Endothelial cell (in vitro differentiated cells): ENCODE measurements at regions not wholly inside any gene's neighbourhood (a gene's known extent, or its start where the extent isn't known, plus 50 kb on each side); places are given as distances from the start of the nearest gene placed in this dataset.

Experiments
- DNase-seq: peaks from one replicate; pipeline ENCODE4 v3.0.0; 2021; ENCODE audit warnings: low spot score
- H3K27ac Mint-ChIP-seq: one replicate; pipeline ENCODE4 v1.8.0; 2021; ENCODE audit warnings: mixed read lengths, inconsistent platforms; ENCODE audit not compliant: unreplicated experiment
- H3K27me3 Mint-ChIP-seq: one replicate; pipeline ENCODE4 v1.8.0; 2021; ENCODE audit warnings: mild to moderate bottlenecking, moderate library complexity, mixed read lengths, inconsistent platforms; ENCODE audit not compliant: unreplicated experiment
- H3K36me3 Mint-ChIP-seq: one replicate; pipeline ENCODE4 v1.8.0; 2021; ENCODE audit warnings: mild to moderate bottlenecking, low read depth, mixed read lengths, inconsistent platforms; ENCODE audit not compliant: unreplicated experiment
- H3K4me1 Mint-ChIP-seq: one replicate; pipeline ENCODE4 v1.8.0; 2021; ENCODE audit warnings: mild to moderate bottlenecking, mixed read lengths, inconsistent platforms; ENCODE audit not compliant: unreplicated experiment
- H3K4me3 Mint-ChIP-seq: one replicate; pipeline ENCODE4 v1.8.0; 2021; ENCODE audit warnings: mild to moderate bottlenecking, mixed read lengths, inconsistent platforms; ENCODE audit not compliant: unreplicated experiment
- H3K9me3 Mint-ChIP-seq: one replicate; pipeline ENCODE4 v1.8.0; 2021; ENCODE audit warnings: mixed read lengths, inconsistent platforms; ENCODE audit not compliant: unreplicated experiment
- TF ChIP-seq, protein P1 (sequence below): fragments of 200-600 bp; sonication (generic); IDR thresholded peaks from one replicate; pipeline ENCODE4 v1.5.0; 2021; ENCODE audit warnings: antibody characterized with exemption; ENCODE audit not compliant: unreplicated experiment

DNA sequence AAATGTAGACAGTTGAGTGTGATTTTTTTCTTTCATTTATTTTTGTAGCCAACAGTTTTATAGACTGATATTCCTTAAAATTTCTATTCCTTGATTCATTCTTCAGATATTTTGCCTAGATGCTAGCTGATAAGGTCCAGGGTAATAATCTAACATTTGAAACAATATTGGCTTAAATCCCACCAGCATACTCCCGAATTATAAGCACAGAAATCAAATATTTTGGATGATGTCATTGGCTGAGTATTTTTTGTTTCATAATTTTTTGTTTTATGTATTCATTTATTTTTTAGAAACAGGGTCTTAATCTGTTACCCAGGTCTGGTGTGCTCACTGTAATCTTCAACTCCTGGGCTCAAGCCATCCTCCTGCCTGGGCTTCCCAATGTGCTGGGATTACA, 88.4 kb downstream of the ISL1 start:
- TF ChIP-seq, protein P1, sequence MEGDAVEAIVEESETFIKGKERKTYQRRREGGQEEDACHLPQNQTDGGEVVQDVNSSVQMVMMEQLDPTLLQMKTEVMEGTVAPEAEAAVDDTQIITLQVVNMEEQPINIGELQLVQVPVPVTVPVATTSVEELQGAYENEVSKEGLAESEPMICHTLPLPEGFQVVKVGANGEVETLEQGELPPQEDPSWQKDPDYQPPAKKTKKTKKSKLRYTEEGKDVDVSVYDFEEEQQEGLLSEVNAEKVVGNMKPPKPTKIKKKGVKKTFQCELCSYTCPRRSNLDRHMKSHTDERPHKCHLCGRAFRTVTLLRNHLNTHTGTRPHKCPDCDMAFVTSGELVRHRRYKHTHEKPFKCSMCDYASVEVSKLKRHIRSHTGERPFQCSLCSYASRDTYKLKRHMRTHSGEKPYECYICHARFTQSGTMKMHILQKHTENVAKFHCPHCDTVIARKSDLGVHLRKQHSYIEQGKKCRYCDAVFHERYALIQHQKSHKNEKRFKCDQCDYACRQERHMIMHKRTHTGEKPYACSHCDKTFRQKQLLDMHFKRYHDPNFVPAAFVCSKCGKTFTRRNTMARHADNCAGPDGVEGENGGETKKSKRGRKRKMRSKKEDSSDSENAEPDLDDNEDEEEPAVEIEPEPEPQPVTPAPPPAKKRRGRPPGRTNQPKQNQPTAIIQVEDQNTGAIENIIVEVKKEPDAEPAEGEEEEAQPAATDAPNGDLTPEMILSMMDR: no peak
- Mint-ChIP-seq H3K27me3 (no peaks in the 10 kb centered on the region), H3K36me3 (no peaks in the 10 kb centered on the region), H3K4me3 (no peak overlapping the region), H3K9me3 (no peaks in the 10 kb centered on the region), H3K27ac (no peak overlapping the region), H3K4me1 (peaks cover 4% of the 10 kb centered on the region)
- no peak for DNase-seq

DNA sequence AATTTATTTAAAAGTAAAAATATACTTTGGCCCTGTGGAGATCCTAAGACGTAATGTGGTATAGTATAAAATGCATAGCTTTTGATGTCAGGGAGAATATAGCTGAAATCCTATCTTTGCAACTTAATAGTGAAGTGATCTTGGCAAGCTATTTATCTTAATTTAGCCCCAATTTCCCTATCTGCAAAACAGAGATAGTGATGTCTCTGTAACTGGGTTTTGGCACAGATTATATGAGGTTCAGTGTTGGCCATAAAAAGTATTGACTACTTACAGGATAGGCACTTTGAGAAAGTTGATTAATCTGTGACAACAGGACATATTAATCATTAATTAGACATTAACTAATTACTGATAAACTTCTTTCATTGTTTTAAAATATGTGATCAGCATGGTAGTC, 89.2 kb downstream of the ISL1 start:
- Mint-ChIP-seq H3K4me1 (no peaks in the 10 kb centered on the region), H3K36me3 (no peaks in the 10 kb centered on the region), H3K27me3 (no peaks in the 10 kb centered on the region), H3K27ac (no peak overlapping the region), H3K4me3 (no peak overlapping the region), H3K9me3 (no peaks in the 10 kb centered on the region)
- TF ChIP-seq, protein P1: no peak
- DNase-seq: no peak

DNA sequence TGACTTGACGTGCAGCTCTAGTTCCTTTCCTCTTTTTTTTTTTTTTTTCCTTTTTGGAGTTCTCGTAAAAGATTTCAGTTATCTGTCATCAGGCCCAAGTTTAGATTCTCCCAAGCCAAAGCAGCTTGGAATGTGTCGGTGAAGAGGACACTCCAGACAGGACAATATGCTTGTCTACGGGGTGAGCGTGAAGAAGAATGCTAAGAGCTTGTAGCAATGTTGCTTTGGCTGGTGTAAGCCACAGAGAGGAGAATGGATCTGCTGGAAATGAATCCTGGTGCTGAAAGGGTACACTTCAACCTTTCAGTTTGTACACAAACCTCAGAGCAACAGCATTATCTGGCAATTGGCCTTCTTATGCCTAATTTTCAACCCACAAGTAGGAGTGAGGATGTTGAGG, 92.4 kb downstream of the ISL1 start:
- no peaks in the 10 kb centered on the region for H3K27me3 Mint-ChIP-seq
- TF ChIP-seq, protein P1: no peak
- no peak overlapping the region for H3K4me3 Mint-ChIP-seq
- no peaks in the 10 kb centered on the region for H3K4me1 Mint-ChIP-seq
- no peak for DNase-seq
- H3K36me3 Mint-ChIP-seq: no peaks in the 10 kb centered on the region
- H3K27ac Mint-ChIP-seq: no peak overlapping the region
- no peaks in the 10 kb centered on the region for H3K9me3 Mint-ChIP-seq

DNA sequence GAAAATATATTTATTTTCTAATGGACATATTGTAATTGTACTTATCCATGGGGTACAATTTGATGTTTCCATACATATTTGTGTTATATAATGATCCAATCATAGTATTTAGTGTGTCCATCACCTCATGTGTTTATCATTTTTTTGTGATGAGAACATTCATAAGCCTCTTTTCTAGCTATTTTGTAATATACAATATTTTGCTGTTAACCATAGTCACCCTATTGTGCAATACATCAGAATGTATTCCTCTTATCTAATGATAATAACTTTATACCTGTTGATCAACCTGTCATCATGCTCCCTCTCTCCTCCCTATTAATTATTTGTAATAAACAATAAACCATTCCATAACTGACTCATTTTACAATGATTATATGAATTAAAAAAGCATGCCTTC, 93.2 kb downstream of the ISL1 start:
- Mint-ChIP-seq H3K36me3 (no peaks in the 10 kb centered on the region), H3K4me3 (no peak overlapping the region), H3K9me3 (no peaks in the 10 kb centered on the region), H3K27ac (no peak overlapping the region), H3K27me3 (no peaks in the 10 kb centered on the region), H3K4me1 (no peaks in the 10 kb centered on the region)
- TF ChIP-seq, protein P1: no peak
- no peak for DNase-seq

DNA sequence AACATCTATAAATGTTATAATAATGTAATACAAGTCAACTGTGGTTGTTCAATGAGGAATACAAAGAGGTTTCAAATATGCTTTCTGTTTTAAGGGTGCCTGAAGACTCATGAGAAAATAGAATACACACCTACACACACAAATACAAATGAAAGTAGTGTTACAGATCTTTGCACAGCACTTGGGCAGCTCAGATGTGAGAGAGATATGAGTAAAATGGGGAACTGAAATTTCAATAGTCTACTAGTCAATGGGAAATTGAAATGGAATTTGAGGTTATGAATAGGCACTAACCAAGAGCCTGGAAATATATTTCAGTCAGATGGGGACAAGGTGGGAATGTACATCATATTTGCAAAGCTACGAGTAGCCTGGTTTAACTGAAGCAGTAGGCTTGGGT, 96.6 kb downstream of the ISL1 start:
- Mint-ChIP-seq H3K4me1 (no peaks in the 10 kb centered on the region), H3K27me3 (no peaks in the 10 kb centered on the region), H3K27ac (no peak overlapping the region), H3K9me3 (no peaks in the 10 kb centered on the region), H3K36me3 (no peaks in the 10 kb centered on the region), H3K4me3 (no peak overlapping the region)
- no peak for DNase-seq
- TF ChIP-seq, protein P1: no peak
